ENCODE measurements at regions not wholly inside any gene's neighbourhood (a gene's known extent, or its start where the extent isn't known, plus 50 kb on each side); places are given as distances from the start of the nearest gene placed in this dataset.

- H2AFZ ChIP-seq (ENCODE audit: low read depth, low read length), result no peak overlapping the region
- no peak overlapping the region for H3K4me3 ChIP-seq (ENCODE audit: low read length)
- no peaks in the 10 kb centered on the region for H4K20me1 ChIP-seq (ENCODE audit: insufficient read depth)
- no peaks in the 10 kb centered on the region for H3F3A ChIP-seq (ENCODE audit: insufficient read depth, low read length, poor library complexity, severe bottlenecking)
- H3K79me2 ChIP-seq (replicated peaks; ENCODE audit: insufficient read depth, low read length), result no peaks in the 10 kb centered on the region
- H3K9me2 ChIP-seq (ENCODE audit: insufficient read depth, low read length), result no peaks in the 10 kb centered on the region
- no peaks in the 10 kb centered on the region for H3K9me3 ChIP-seq (ENCODE audit: low read length)
- no peak overlapping the region for H3K9ac ChIP-seq (ENCODE audit: low read length)
- TF ChIP-seq CTCF (IDR thresholded peaks at IDR 0.05; ENCODE audit: poor library complexity, severe bottlenecking) (peak; percentile 52), SMC3 (conservative IDR thresholded peaks at IDR 0.05; ENCODE audit: poor library complexity) (peak; percentile 55), TAF1 (IDR thresholded peaks at IDR 0.05; ENCODE audit: low read depth) (no peak), EP300 (conservative IDR thresholded peaks at IDR 0.05; ENCODE audit: poor library complexity, severe bottlenecking) (no peak), RAD21 (conservative IDR thresholded peaks at IDR 0.05) (peak; percentile 63), EZH2 (IDR thresholded peaks at IDR 0.05; ENCODE audit: borderline replicate concordance, insufficient read depth, low read length, poor library complexity, severe bottlenecking) (no peak), POLR2AphosphoS5 (IDR thresholded peaks at IDR 0.05) (no peak)
- TF ChIP-seq, protein P1, sequence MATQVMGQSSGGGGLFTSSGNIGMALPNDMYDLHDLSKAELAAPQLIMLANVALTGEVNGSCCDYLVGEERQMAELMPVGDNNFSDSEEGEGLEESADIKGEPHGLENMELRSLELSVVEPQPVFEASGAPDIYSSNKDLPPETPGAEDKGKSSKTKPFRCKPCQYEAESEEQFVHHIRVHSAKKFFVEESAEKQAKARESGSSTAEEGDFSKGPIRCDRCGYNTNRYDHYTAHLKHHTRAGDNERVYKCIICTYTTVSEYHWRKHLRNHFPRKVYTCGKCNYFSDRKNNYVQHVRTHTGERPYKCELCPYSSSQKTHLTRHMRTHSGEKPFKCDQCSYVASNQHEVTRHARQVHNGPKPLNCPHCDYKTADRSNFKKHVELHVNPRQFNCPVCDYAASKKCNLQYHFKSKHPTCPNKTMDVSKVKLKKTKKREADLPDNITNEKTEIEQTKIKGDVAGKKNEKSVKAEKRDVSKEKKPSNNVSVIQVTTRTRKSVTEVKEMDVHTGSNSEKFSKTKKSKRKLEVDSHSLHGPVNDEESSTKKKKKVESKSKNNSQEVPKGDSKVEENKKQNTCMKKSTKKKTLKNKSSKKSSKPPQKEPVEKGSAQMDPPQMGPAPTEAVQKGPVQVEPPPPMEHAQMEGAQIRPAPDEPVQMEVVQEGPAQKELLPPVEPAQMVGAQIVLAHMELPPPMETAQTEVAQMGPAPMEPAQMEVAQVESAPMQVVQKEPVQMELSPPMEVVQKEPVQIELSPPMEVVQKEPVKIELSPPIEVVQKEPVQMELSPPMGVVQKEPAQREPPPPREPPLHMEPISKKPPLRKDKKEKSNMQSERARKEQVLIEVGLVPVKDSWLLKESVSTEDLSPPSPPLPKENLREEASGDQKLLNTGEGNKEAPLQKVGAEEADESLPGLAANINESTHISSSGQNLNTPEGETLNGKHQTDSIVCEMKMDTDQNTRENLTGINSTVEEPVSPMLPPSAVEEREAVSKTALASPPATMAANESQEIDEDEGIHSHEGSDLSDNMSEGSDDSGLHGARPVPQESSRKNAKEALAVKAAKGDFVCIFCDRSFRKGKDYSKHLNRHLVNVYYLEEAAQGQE (IDR thresholded peaks at IDR 0.05; ENCODE audit: borderline replicate concordance), result no peak
- H3K27me3 ChIP-seq (ENCODE audit: insufficient read depth, low read depth, low read length), result no peaks in the 10 kb centered on the region
- H3K4me2 ChIP-seq (ENCODE audit: low read length), result no peak overlapping the region
- H3K36me3 ChIP-seq (ENCODE audit: insufficient read depth, low read length), result no peaks in the 10 kb centered on the region
- H3K27ac ChIP-seq (ENCODE audit: low read length), result no peak overlapping the region
Observed at GRCh38 chr20:11676630-11677287, 240.9 kb upstream of the BTBD3 start.

DNA sequence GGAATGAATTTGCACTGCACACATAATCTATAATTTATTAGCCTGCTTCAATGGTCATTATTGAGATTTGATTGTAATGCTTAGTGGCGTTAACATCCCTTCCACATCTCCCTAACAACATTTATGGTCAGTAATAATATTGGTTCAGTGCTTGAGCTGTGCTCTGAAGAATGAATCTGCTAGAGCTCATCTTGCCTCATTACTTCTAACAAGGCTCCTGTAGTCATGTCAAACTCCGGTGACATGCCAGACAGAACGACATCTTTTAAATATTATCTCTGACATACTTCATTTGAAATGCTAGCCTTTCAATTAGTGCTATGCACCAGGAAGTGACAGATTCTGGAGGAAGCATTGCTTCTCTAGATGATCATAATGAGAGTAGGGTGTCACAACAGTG lies 240.3 kb upstream of the BTBD3 start:
- H4K20me1 ChIP-seq (ENCODE audit: insufficient read depth), result no peaks in the 10 kb centered on the region
- H3K9me3 ChIP-seq (ENCODE audit: low read length), result no peaks in the 10 kb centered on the region
- H3K4me3 ChIP-seq (ENCODE audit: low read length), result peak overlapping the region; percentile 6
- H3K79me2 ChIP-seq (replicated peaks; ENCODE audit: insufficient read depth, low read length), result no peaks in the 10 kb centered on the region
- no peaks in the 10 kb centered on the region for H3F3A ChIP-seq (ENCODE audit: insufficient read depth, low read length, poor library complexity, severe bottlenecking)
- H3K9ac ChIP-seq (ENCODE audit: low read length), result no peak overlapping the region
- H3K9me2 ChIP-seq (ENCODE audit: insufficient read depth, low read length), result no peaks in the 10 kb centered on the region
- H2AFZ ChIP-seq (ENCODE audit: low read depth, low read length), result no peak overlapping the region
- peak overlapping the region; percentile 30 for H3K4me2 ChIP-seq (ENCODE audit: low read length)
- no peak overlapping the region for H3K27ac ChIP-seq (ENCODE audit: low read length)
- no peak for TF ChIP-seq EZH2 (IDR thresholded peaks at IDR 0.05; ENCODE audit: borderline replicate concordance, insufficient read depth, low read length, poor library complexity, severe bottlenecking)
- TF ChIP-seq SMC3 (conservative IDR thresholded peaks at IDR 0.05; ENCODE audit: poor library complexity), result no peak
- TF ChIP-seq, protein P1 (IDR thresholded peaks at IDR 0.05; ENCODE audit: borderline replicate concordance), result no peak
- peak; percentile 9 for TF ChIP-seq POLR2AphosphoS5 (IDR thresholded peaks at IDR 0.05)
- no peak for TF ChIP-seq MXI1 (conservative IDR thresholded peaks at IDR 0.05; ENCODE audit: poor library complexity, severe bottlenecking)
- no peak for TF ChIP-seq RAD21 (conservative IDR thresholded peaks at IDR 0.05)
- no peak for TF ChIP-seq TAF1 (IDR thresholded peaks at IDR 0.05; ENCODE audit: low read depth)
- no peak for TF ChIP-seq CTCF (IDR thresholded peaks at IDR 0.05; ENCODE audit: poor library complexity, severe bottlenecking)
- peak; percentile 71 for TF ChIP-seq EP300 (conservative IDR thresholded peaks at IDR 0.05; ENCODE audit: poor library complexity, severe bottlenecking)
- no peaks in the 10 kb centered on the region for H3K27me3 ChIP-seq (ENCODE audit: insufficient read depth, low read depth, low read length)
- H3K36me3 ChIP-seq (ENCODE audit: insufficient read depth, low read length), result no peaks in the 10 kb centered on the region

Measured in neural cell (in vitro differentiated cells).